Adrenal gland (tissue), 5 donors: ENCODE measurements at regions not wholly inside any gene's neighbourhood (a gene's known extent, or its start where the extent isn't known, plus 50 kb on each side); places are given as distances from the start of the nearest gene placed in this dataset.

Experiments used
- CTCF ChIP-seq, 6 experiments: fragments of 450-650 bp in 4 of 6; fragments of 200-600 bp in 2 of 6; sonication (generic) in 1 of 6; IDR thresholded peaks; 1 replicate in 5 of 6; 2 replicates in 1 of 6; pipeline versions ENCODE4 v1.5.1 to v1.8.0; 2016 to 2021; ENCODE audit warnings: antibody characterized with exemption in 6 of 6, mild to moderate bottlenecking in 2 of 6, moderate library complexity in 1 of 6
- POLR2A ChIP-seq, 2 donors: fragments of 450-650 bp; IDR thresholded peaks; one replicate each; pipeline ENCODE4 v1.6.1; 2017; ENCODE audit warnings: antibody characterized with exemption in 2 of 2, mild to moderate bottlenecking in 2 of 2, moderate library complexity in 1 of 2
- donor health status: DM: no; HTN: no; CAD: no.

GRCh38 chr1:29590583-29591565, 354.6 kb downstream of the PTPRU start:
- TF ChIP-seq CTCF (IDR thresholded peaks at IDR 0.05) = no peak
- no peak for TF ChIP-seq POLR2A (IDR thresholded peaks at IDR 0.05)
